GM12878 (cell line): ENCODE measurements at regions not wholly inside any gene's neighbourhood (a gene's known extent, or its start where the extent isn't known, plus 50 kb on each side); places are given as distances from the start of the nearest gene placed in this dataset.

ENCODE experiments used
- ATAC-seq: fragments of 200-7000 bp; cut with Tn5 transposase; 3 replicates; pipeline ENCODE4 v1.9.1; 2020; ENCODE audit warnings: mild to moderate bottlenecking, moderate library complexity
- BruUV-seq: library from RNA; stranded (reverse); fragments of 400-500 nt; replicated peaks from 2 replicates; lab custom pipeline; 2021; lab: Mats Ljungman, UMichigan
- CTCF ChIA-PET: fragments of 300-600 bp; sonication (Branson Sonifier 250); formaldehyde crosslinking; extraction: SDS; loops from one replicate; lab custom pipeline; 2021; ENCODE audit warnings: inconsistent platforms; lab: Yijun Ruan, JAX
- POLR2A ChIA-PET: fragments of 350-600 bp; formaldehyde crosslinking; extraction: SDS; loops from one replicate; lab custom pipeline; 2021; ENCODE audit warnings: inconsistent platforms; lab: Charles Lee
- RAD21 ChIA-PET: fragments of 300-600 bp; sonication (Branson Sonifier 250); formaldehyde crosslinking; loops from one replicate; lab custom pipeline; 2023; ENCODE audit warnings: antibody characterized with exemption; ENCODE audit not compliant: unreplicated experiment; lab: Charles Lee
- SMC1A ChIA-PET: fragments of 300-600 bp; sonication (Branson Sonifier 250); formaldehyde crosslinking; loops from one replicate; lab custom pipeline; 2023; ENCODE audit not compliant: unreplicated experiment, uncharacterized antibody; lab: Charles Lee
- DNase-seq: peaks from one replicate; pipeline ENCODE4 v3.0.0-alpha.2; 2011; ENCODE audit warnings: low read depth, low spot score
- FAIRE-seq: peaks from 3 replicates; lab custom pipeline; 2011; peaks lifted over from hg19 to GRCh38; lab: Jason Lieb, UNC
- H2AFZ ChIP-seq: 2 replicates; pipeline ENCODE4 v1.6.0; 2011; ENCODE audit warnings: low read depth, low read length, control low read depth; ENCODE audit not compliant: control insufficient read depth
- H3K27ac ChIP-seq: 2 replicates; pipeline ENCODE4 v1.5.1; 2011; ENCODE audit warnings: control low read depth; ENCODE audit not compliant: control insufficient read depth, insufficient read depth
- H3K27me3 ChIP-seq, 2 experiments: replicated peaks in 1 of 2; 2 replicates each; pipeline versions ENCODE4 v1.6.0 to v1.6.1; 2011; ENCODE audit warnings: low read length in 1 of 2; ENCODE audit not compliant: control insufficient read depth in 2 of 2, insufficient read depth in 2 of 2
- H3K36me3 ChIP-seq, 2 experiments: 2 replicates each; pipeline ENCODE4 v1.5.1; 2011; ENCODE audit warnings: low read length in 1 of 2; ENCODE audit not compliant: control insufficient read depth in 2 of 2, insufficient read depth in 2 of 2
- H3K4me1 ChIP-seq: 2 replicates; pipeline ENCODE4 v1.6.1; 2011; ENCODE audit warnings: mild to moderate bottlenecking, low read length, moderate library complexity, mixed read lengths; ENCODE audit not compliant: control insufficient read depth, insufficient read depth
- H3K4me2 ChIP-seq: 2 replicates; pipeline ENCODE4 v1.6.0; 2011; ENCODE audit warnings: control low read depth; ENCODE audit not compliant: control insufficient read depth, insufficient read depth
- H3K4me3 ChIP-seq: fragments of 200-600 bp; sonication (generic); 2 replicates; pipeline ENCODE4 v1.5.1; 2016
- H3K79me2 ChIP-seq: 2 replicates; pipeline ENCODE4 v1.6.0; 2011; ENCODE audit warnings: low read length; ENCODE audit not compliant: control insufficient read depth, insufficient read depth
- H3K9ac ChIP-seq: 2 replicates; pipeline ENCODE4 v1.8.0; 2011; ENCODE audit warnings: low read length, control low read depth, mixed read lengths; ENCODE audit not compliant: control insufficient read depth, insufficient read depth
- H3K9me3 ChIP-seq: replicated peaks from 3 replicates; pipeline ENCODE4 v1.5.1; 2011; ENCODE audit warnings: mild to moderate bottlenecking, low read length; ENCODE audit not compliant: control insufficient read depth, insufficient read depth
- H4K20me1 ChIP-seq: 2 replicates; pipeline ENCODE4 v1.6.0; 2011; ENCODE audit not compliant: control insufficient read depth, insufficient read depth
- BACH1 ChIP-seq: fragments of 450-650 bp; IDR thresholded peaks from 2 replicates; pipeline ENCODE4 v1.6.1; 2017; ENCODE audit warnings: mild to moderate bottlenecking, borderline replicate concordance
- CTCF ChIP-seq, 3 experiments: IDR thresholded peaks in 2 of 3; conservative IDR thresholded peaks in 1 of 3; 2 replicates each; pipeline ENCODE4 v1.5.1; 2011; ENCODE audit warnings: low read depth in 3 of 3, low read length in 3 of 3, mild to moderate bottlenecking in 3 of 3, control low read depth in 2 of 3, moderate library complexity in 2 of 3, inconsistent platforms in 1 of 3, mixed read lengths in 1 of 3; ENCODE audit not compliant: control insufficient read depth in 2 of 3, insufficient read depth in 1 of 3; ENCODE audit errors: extremely low read depth in 1 of 3
- E2F8 ChIP-seq: fragments of 450-650 bp; IDR thresholded peaks from 2 replicates; pipeline ENCODE4 v1.6.1; 2018; ENCODE audit warnings: mild to moderate bottlenecking, low read depth, moderate library complexity; ENCODE audit not compliant: partially characterized antibody
- ETV6 ChIP-seq, 2 experiments: fragments of 450-650 bp in 1 of 2; IDR thresholded peaks in 1 of 2; conservative IDR thresholded peaks in 1 of 2; 2 replicates each; pipeline ENCODE4 v1.6.1; 2014; ENCODE audit warnings: antibody characterized with exemption in 1 of 2, borderline replicate concordance in 1 of 2, low read depth in 1 of 2, mild to moderate bottlenecking in 1 of 2, moderate library complexity in 1 of 2
- IRF4 ChIP-seq: IDR thresholded peaks from 2 replicates; pipeline ENCODE4 v1.6.1; 2011; ENCODE audit warnings: low read depth, low read length
- MLLT1 ChIP-seq: fragments of 450-650 bp; IDR thresholded peaks from 2 replicates; pipeline ENCODE4 v1.6.1; 2016; ENCODE audit warnings: mild to moderate bottlenecking
- PAX5 ChIP-seq: IDR thresholded peaks from 2 replicates; pipeline ENCODE4 v1.6.1; 2011; ENCODE audit warnings: low read depth, low read length, borderline replicate concordance
- YY1 ChIP-seq: IDR thresholded peaks from 2 replicates; pipeline ENCODE4 v1.6.1; 2011; ENCODE audit warnings: low read depth, mild to moderate bottlenecking, low read length
- WGBS: methylation state at CpG from one replicate; pipeline ENCODE4 v1.1.6; 2016; ENCODE audit warnings: low lambda C conversion rate; ENCODE audit not compliant: insufficient replicate concordance, insufficient coverage; ENCODE audit errors: missing lambda C conversion rate; 5-methylcytosine and 5-hydroxymethylcytosine counted together
- in situ Hi-C: fragments of 300-500 bp; cut with MboI; formaldehyde crosslinking; loops from 9 replicates; pipeline ENCODE4 v1.14.3; 2018; ENCODE audit warnings: mixed read lengths
- intact Hi-C: fragments of 100-400 bp; cut with micrococcal nuclease; formaldehyde crosslinking; loops from one replicate; pipeline ENCODE4 v1.14.2; 2022; ENCODE audit not compliant: unreplicated experiment

- ChIA-PET CTCF (interaction anchor here (1.0 to 1.9 kb wide), 2 partner anchors 231 to 237 kb away, joined by 3 to 4 read pairs; no protein-coding TSS in a partner anchor), POLR2A (no interaction called here), RAD21 (no interaction called here), SMC1A (interaction anchor here (1.4 kb wide), 1 partner anchor 237 kb away, joined by 5 read pairs; no protein-coding TSS in a partner anchor)
- Histone ChIP-seq H2AFZ (no peak overlapping the region), H3K27me3 (no peaks in the 10 kb centered on the region), H3K4me2 (no peak overlapping the region), H3K36me3 (no peaks in the 10 kb centered on the region), H3K9me3 (no peaks in the 10 kb centered on the region), H3K27ac (no peak overlapping the region), H3K79me2 (no peaks in the 10 kb centered on the region), H3K4me1 (no peaks in the 10 kb centered on the region), H4K20me1 (no peaks in the 10 kb centered on the region), H3K9ac (no peak overlapping the region), H3K4me3 (no peak overlapping the region)
- in situ Hi-C loops (no loop called here), intact Hi-C loops (no loop called here)
- FAIRE-seq (no peak), DNase-seq (no peak), ATAC-seq (no peak)
- TF ChIP-seq BACH1 (no peak), IRF4 (no peak), E2F8 (no peak), PAX5 (no peak), ETV6 (conservative IDR thresholded peaks at IDR 0.05 in 1 of 2, IDR thresholded peaks at IDR 0.05 in 1 of 2; ENCODE audit: borderline replicate concordance in 1 of 2, low read depth in 1 of 2) (no peak), YY1 (no peak), MLLT1 (no peak), CTCF (IDR thresholded peaks at IDR 0.05 in 2 of 3, conservative IDR thresholded peaks at IDR 0.05 in 1 of 3; ENCODE audit: control insufficient read depth in 2 of 3, extremely low read depth in 1 of 3, insufficient read depth in 1 of 3, low read depth in 3 of 3, low read length in 3 of 3) (peak in 1 of 3 experiments; percentile 7; a peak in 1 of 6 replicates)
- BruUV-seq, result no TSS peak
- WGBS, result 0% methylated on average over 1 of the region's 1 CpG
These were observed 516.8 kb downstream of the OLFM4 start for GRCh38 chr13:53545340-53545941.
